ENCODE measurements at regions not wholly inside any gene's neighbourhood (a gene's known extent, or its start where the extent isn't known, plus 50 kb on each side); places are given as distances from the start of the nearest gene placed in this dataset.

GRCh38 chrX:124736553-124737270 lies 390.3 kb downstream of the SH2D1A start:
- H3K9me2 ChIP-seq (ENCODE audit: insufficient read depth) = no peaks in the 10 kb centered on the region
- ATAC-seq (no peak), DNase-seq (ENCODE audit: low read depth, low spot score) (no peak)
- TF ChIP-seq CTCF (IDR thresholded peaks at IDR 0.05 in 2 of 3, conservative IDR thresholded peaks at IDR 0.05 in 1 of 3; ENCODE audit: borderline replicate concordance in 1 of 3, insufficient read depth in 1 of 3, low read depth in 2 of 3, low read length in 2 of 3) (no peak), JUND (IDR thresholded peaks at IDR 0.05) (no peak), SP1 (IDR thresholded peaks at IDR 0.05; ENCODE audit: low read depth) (no peak), ELF1 (IDR thresholded peaks at IDR 0.05; ENCODE audit: borderline replicate concordance, low read depth) (no peak)
- H3K27me3 ChIP-seq (ENCODE audit: insufficient read depth, low read length) = no peaks in the 10 kb centered on the region
- no peak overlapping the region for H3K9ac ChIP-seq (ENCODE audit: low read length)
- no peak overlapping the region for H3K4me2 ChIP-seq (ENCODE audit: low read length)
- no peak overlapping the region for H3K4me3 ChIP-seq (replicated peaks in 1 of 2; ENCODE audit: low read depth in 1 of 2, low read length in 2 of 2)
- H3K9me3 ChIP-seq (ENCODE audit: control insufficient read depth in 1 of 2, insufficient read depth in 1 of 2, low read depth in 1 of 2, low read length in 2 of 2) = no peaks in the 10 kb centered on the region
- BruUV-seq (replicated peaks) = no TSS peak
- intact Hi-C loops (cut with micrococcal nuclease) = no loop called here
- no peaks in the 10 kb centered on the region for H4K20me1 ChIP-seq (ENCODE audit: insufficient read depth)
- H2AFZ ChIP-seq (ENCODE audit: low read depth, low read length, poor library complexity, severe bottlenecking) = no peak overlapping the region
- H3K36me3 ChIP-seq (ENCODE audit: control insufficient read depth in 1 of 2, insufficient read depth in 2 of 2, low read length in 2 of 2) = no peaks in the 10 kb centered on the region
- H3K79me2 ChIP-seq (ENCODE audit: insufficient read depth, low read length) = no peaks in the 10 kb centered on the region
- RAD21 ChIA-PET (ENCODE audit: low non-redundant PET in 1 of 2, low total read pairs in 2 of 2, uncharacterized antibody in 2 of 2, unreplicated experiment in 2 of 2) = no interaction called here
- POLR2A ChIA-PET = no interaction called here
- CTCF ChIA-PET = no interaction called here
- no peaks in the 10 kb centered on the region for H3K4me1 ChIP-seq (ENCODE audit: control insufficient read depth in 1 of 2, insufficient read depth in 2 of 2, low read length in 2 of 2)
- no peak overlapping the region for H3K27ac ChIP-seq (ENCODE audit: low read depth, low read length)

GRCh38 chrX:124737771-124738170 lies 391.4 kb downstream of the SH2D1A start:
- Histone ChIP-seq H3K4me1 (ENCODE audit: control insufficient read depth in 1 of 2, insufficient read depth in 2 of 2, low read length in 2 of 2) (no peaks in the 10 kb centered on the region), H3K9me3 (ENCODE audit: control insufficient read depth in 1 of 2, insufficient read depth in 1 of 2, low read depth in 1 of 2, low read length in 2 of 2) (no peaks in the 10 kb centered on the region), H2AFZ (ENCODE audit: low read depth, low read length, poor library complexity, severe bottlenecking) (no peak overlapping the region), H3K9me2 (ENCODE audit: insufficient read depth) (no peaks in the 10 kb centered on the region), H3K27ac (ENCODE audit: low read depth, low read length) (no peak overlapping the region), H3K9ac (ENCODE audit: low read length) (no peak overlapping the region), H3K36me3 (ENCODE audit: control insufficient read depth in 1 of 2, insufficient read depth in 2 of 2, low read length in 2 of 2) (no peaks in the 10 kb centered on the region), H3K79me2 (ENCODE audit: insufficient read depth, low read length) (no peaks in the 10 kb centered on the region), H3K4me3 (replicated peaks in 1 of 2; ENCODE audit: low read depth in 1 of 2, low read length in 2 of 2) (no peak overlapping the region), H3K27me3 (ENCODE audit: insufficient read depth, low read length) (no peaks in the 10 kb centered on the region), H3K4me2 (ENCODE audit: low read length) (no peak overlapping the region), H4K20me1 (ENCODE audit: insufficient read depth) (no peaks in the 10 kb centered on the region)
- no peak for DNase-seq (ENCODE audit: low read depth, low spot score)
- no TSS peak for BruUV-seq (replicated peaks)
- no peak for ATAC-seq
- POLR2A ChIA-PET = no interaction called here
- CTCF ChIA-PET = no interaction called here
- intact Hi-C loops (cut with micrococcal nuclease) = no loop called here
- RAD21 ChIA-PET (ENCODE audit: low non-redundant PET in 1 of 2, low total read pairs in 2 of 2, uncharacterized antibody in 2 of 2, unreplicated experiment in 2 of 2) = no interaction called here
- TF ChIP-seq JUND (IDR thresholded peaks at IDR 0.05) = no peak
- no peak for TF ChIP-seq EZH2 (IDR thresholded peaks at IDR 0.05)
- no peak for TF ChIP-seq ZBTB33 (IDR thresholded peaks at IDR 0.05; ENCODE audit: extremely low read depth, insufficient replicate concordance, low read length)
- TF ChIP-seq EGR1 (IDR thresholded peaks at IDR 0.05; ENCODE audit: low read depth) = no peak
- TF ChIP-seq CEBPB (IDR thresholded peaks at IDR 0.05; ENCODE audit: low read depth) = no peak
- no peak for TF ChIP-seq SIN3A (IDR thresholded peaks at IDR 0.05; ENCODE audit: low read depth)
- no peak for TF ChIP-seq CBX3 (IDR thresholded peaks at IDR 0.05; ENCODE audit: low read depth)
- TF ChIP-seq TCF7L2 (IDR thresholded peaks at IDR 0.05; ENCODE audit: borderline replicate concordance, extremely low read depth, insufficient read depth, insufficient read length) = no peak
- TF ChIP-seq POLR2AphosphoS5 (IDR thresholded peaks at IDR 0.05; ENCODE audit: low read depth, low read length) = no peak
- no peak for TF ChIP-seq REST (IDR thresholded peaks at IDR 0.05; ENCODE audit: low read depth)

Measured in HCT116 (cell line).